Heart left ventricle (tissue), 13 donors: ENCODE measurements at regions not wholly inside any gene's neighbourhood (a gene's known extent, or its start where the extent isn't known, plus 50 kb on each side); places are given as distances from the start of the nearest gene placed in this dataset.

Experiments used
- POLR2A ChIP-seq, 2 donors: fragments of 450-650 bp; IDR thresholded peaks; one replicate each; pipeline ENCODE4 v1.6.1; 2017; ENCODE audit warnings: antibody characterized with exemption in 2 of 2, mild to moderate bottlenecking in 2 of 2, moderate library complexity in 2 of 2
- TF ChIP-seq, protein P1 (sequence below), 12 donors: fragments of 200-600 bp; sonication (generic) in 4 of 12; IDR thresholded peaks; one replicate each; pipeline versions ENCODE4 v1.5.0 to v1.8.0; 2018 to 2022; ENCODE audit warnings: antibody characterized with exemption in 12 of 12, mild to moderate bottlenecking in 5 of 12
- donor health status: ischemic (EF 13 %, LVEDD 7.1; RV severe dilation, severe dysfunction).
- donor health status: DM: no; HTN: yes; CAD: no.
- donor health status: DM: no; HTN: no; CAD: no.
- donor health status: ischemic (EF 25% LVEDD 6.9; RV normal size, moderate dysfunction).
- donor health status: ischemic (EF 25% LVEDD 5.7; RV mildly dilated, moderate dysfunction).
- donor health status: ischemic (EF 35%, LVEDD 5.7; RV mildly dilated, moderate dysfunction).
- donor health status: nonischemic (EF 11% LVEDD 7.7; RV severe dilation, severe dysfunction).
- donor health status: DM: yes; HTN: yes; CAD: no.
- donor health status: PGD.
- donor health status: ischemic (EF 29% LVEDD 5.4; RV normal size, mild dysfunction).
- donor health status: nonischemic (EF 23%, LVEDD 6.1; RV moderate dilation, normal function).

- TF ChIP-seq, protein P1, sequence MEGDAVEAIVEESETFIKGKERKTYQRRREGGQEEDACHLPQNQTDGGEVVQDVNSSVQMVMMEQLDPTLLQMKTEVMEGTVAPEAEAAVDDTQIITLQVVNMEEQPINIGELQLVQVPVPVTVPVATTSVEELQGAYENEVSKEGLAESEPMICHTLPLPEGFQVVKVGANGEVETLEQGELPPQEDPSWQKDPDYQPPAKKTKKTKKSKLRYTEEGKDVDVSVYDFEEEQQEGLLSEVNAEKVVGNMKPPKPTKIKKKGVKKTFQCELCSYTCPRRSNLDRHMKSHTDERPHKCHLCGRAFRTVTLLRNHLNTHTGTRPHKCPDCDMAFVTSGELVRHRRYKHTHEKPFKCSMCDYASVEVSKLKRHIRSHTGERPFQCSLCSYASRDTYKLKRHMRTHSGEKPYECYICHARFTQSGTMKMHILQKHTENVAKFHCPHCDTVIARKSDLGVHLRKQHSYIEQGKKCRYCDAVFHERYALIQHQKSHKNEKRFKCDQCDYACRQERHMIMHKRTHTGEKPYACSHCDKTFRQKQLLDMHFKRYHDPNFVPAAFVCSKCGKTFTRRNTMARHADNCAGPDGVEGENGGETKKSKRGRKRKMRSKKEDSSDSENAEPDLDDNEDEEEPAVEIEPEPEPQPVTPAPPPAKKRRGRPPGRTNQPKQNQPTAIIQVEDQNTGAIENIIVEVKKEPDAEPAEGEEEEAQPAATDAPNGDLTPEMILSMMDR (IDR thresholded peaks at IDR 0.05): no peak
- TF ChIP-seq POLR2A (IDR thresholded peaks at IDR 0.05): no peak
Measured at GRCh38 chr2:17386771-17387170, 131.5 kb downstream of the RAD51AP2 start.
